HepG2 (cell line): ENCODE measurements at regions not wholly inside any gene's neighbourhood (a gene's known extent, or its start where the extent isn't known, plus 50 kb on each side); places are given as distances from the start of the nearest gene placed in this dataset.
A peak's percentile ranks its signal among the peaks of the same experiment; 100 is the strongest.

ENCODE experiments used
- AKAP8 ChIP-seq: sonication (generic); formaldehyde crosslinking; IDR thresholded peaks from 2 replicates; pipeline ENCODE4 v1.5.1; 2020; ENCODE audit warnings: mild to moderate bottlenecking, missing genetic modification reagents
- ARHGAP35 ChIP-seq: sonication (generic); formaldehyde crosslinking; IDR thresholded peaks from 2 replicates; pipeline ENCODE4 v1.9.0; 2022; ENCODE audit warnings: mild to moderate bottlenecking, inconsistent platforms, moderate library complexity, missing genetic modification reagents, borderline replicate concordance
- CC2D1A ChIP-seq: sonication (generic); formaldehyde crosslinking; IDR thresholded peaks from 2 replicates; pipeline ENCODE4 v1.8.1; 2023; ENCODE audit warnings: mild to moderate bottlenecking, missing genetic modification reagents
- DMAP1 ChIP-seq: IDR thresholded peaks from 2 replicates; pipeline ENCODE4 v1.6.1; 2016
- FOXA1 ChIP-seq, 2 experiments: fragments of 450-650 bp in 1 of 2; sonication (generic) in 1 of 2; formaldehyde crosslinking in 1 of 2; IDR thresholded peaks; 2 replicates each; pipeline versions ENCODE4 v1.4.0 to v1.6.1; 2016 to 2020; ENCODE audit warnings: missing genetic modification reagents in 1 of 2
- HIVEP1 ChIP-seq: sonication (generic); formaldehyde crosslinking; IDR thresholded peaks from 2 replicates; pipeline ENCODE4 v1.4.0; 2020; ENCODE audit warnings: mild to moderate bottlenecking, missing genetic modification reagents
- POLR2G ChIP-seq: fragments of 200-400 bp; formaldehyde crosslinking; IDR thresholded peaks from 2 replicates; pipeline ENCODE4 v1.6.1; 2018; ENCODE audit warnings: mild to moderate bottlenecking, low read depth, low read length, moderate library complexity
- RORA ChIP-seq: sonication (generic); formaldehyde crosslinking; IDR thresholded peaks from 2 replicates; pipeline ENCODE4 v1.5.0; 2020; ENCODE audit warnings: mild to moderate bottlenecking, missing genetic modification reagents, moderate library complexity
- TBL1XR1 ChIP-seq: fragments of 150-350 bp; IDR thresholded peaks from 2 replicates; pipeline ENCODE4 v1.6.1; 2014; ENCODE audit warnings: borderline replicate concordance, low read length; ENCODE audit not compliant: partially characterized antibody
- U2AF2 ChIP-seq: fragments of 200-400 bp; formaldehyde crosslinking; IDR thresholded peaks from 2 replicates; pipeline ENCODE4 v1.6.1; 2017; ENCODE audit warnings: low read depth, mild to moderate bottlenecking, low read length
- ZKSCAN8 ChIP-seq: IDR thresholded peaks from 2 replicates; pipeline ENCODE4 v1.6.1; 2016; ENCODE audit warnings: borderline replicate concordance, missing genetic modification reagents, missing compliant biosample characterization
- ZMYM2 ChIP-seq: sonication (generic); formaldehyde crosslinking; IDR thresholded peaks from 2 replicates; pipeline ENCODE4 v1.8.0; 2022; ENCODE audit warnings: mild to moderate bottlenecking, missing genetic modification reagents
- ZNF17 ChIP-seq: sonication (generic); formaldehyde crosslinking; IDR thresholded peaks from 2 replicates; pipeline ENCODE4 v1.5.0; 2020; ENCODE audit warnings: mild to moderate bottlenecking, missing genetic modification reagents
- ZNF3 ChIP-seq: IDR thresholded peaks from 2 replicates; pipeline ENCODE4 v1.7.0; 2017; ENCODE audit warnings: inconsistent platforms
- ZNF331 ChIP-seq: sonication (generic); formaldehyde crosslinking; IDR thresholded peaks from 2 replicates; pipeline ENCODE4 v1.4.0; 2020; ENCODE audit warnings: missing genetic modification reagents
- ZNF543 ChIP-seq: sonication (generic); formaldehyde crosslinking; IDR thresholded peaks from 2 replicates; pipeline ENCODE4 v1.4.0; 2020; ENCODE audit warnings: mild to moderate bottlenecking, missing genetic modification reagents
- ZNF564 ChIP-seq: sonication (generic); formaldehyde crosslinking; IDR thresholded peaks from 2 replicates; pipeline ENCODE4 v1.8.1; 2023; ENCODE audit warnings: mild to moderate bottlenecking, missing genetic modification reagents
- ZNF616 ChIP-seq: sonication (generic); formaldehyde crosslinking; IDR thresholded peaks from 2 replicates; pipeline ENCODE4 v1.5.0; 2020; ENCODE audit warnings: low read depth, mild to moderate bottlenecking, missing genetic modification reagents
- ZSCAN20 ChIP-seq: sonication (generic); formaldehyde crosslinking; IDR thresholded peaks from 2 replicates; pipeline ENCODE4 v1.4.0; 2020; ENCODE audit warnings: missing genetic modification reagents, mild to moderate bottlenecking, borderline replicate concordance
- ZZZ3 ChIP-seq: sonication (generic); formaldehyde crosslinking; IDR thresholded peaks from 2 replicates; pipeline ENCODE4 v1.4.0; 2020; ENCODE audit warnings: missing genetic modification reagents, mild to moderate bottlenecking, borderline replicate concordance
- TF ChIP-seq, protein P1 (sequence below): IDR thresholded peaks from 2 replicates; pipeline ENCODE4 v1.6.1; 2016; ENCODE audit warnings: mild to moderate bottlenecking, missing biosample characterization, missing genetic modification reagents
- TF ChIP-seq, protein P2 (sequence below): sonication (generic); formaldehyde crosslinking; IDR thresholded peaks from 2 replicates; pipeline ENCODE4 v1.4.0; 2020; ENCODE audit warnings: mild to moderate bottlenecking, missing genetic modification reagents
- TF ChIP-seq, protein P3 (sequence below): IDR thresholded peaks from 2 replicates; pipeline ENCODE4 v1.6.1; 2016; ENCODE audit warnings: missing genetic modification reagents, missing compliant biosample characterization
- TF ChIP-seq, protein P4 (sequence below): sonication (generic); formaldehyde crosslinking; IDR thresholded peaks from 2 replicates; pipeline ENCODE4 v1.4.0; 2020; ENCODE audit warnings: missing genetic modification reagents
- TF ChIP-seq, protein P5 (sequence below): sonication (generic); formaldehyde crosslinking; IDR thresholded peaks from 2 replicates; pipeline ENCODE4 v1.4.0; 2020; ENCODE audit warnings: missing genetic modification reagents

DNA sequence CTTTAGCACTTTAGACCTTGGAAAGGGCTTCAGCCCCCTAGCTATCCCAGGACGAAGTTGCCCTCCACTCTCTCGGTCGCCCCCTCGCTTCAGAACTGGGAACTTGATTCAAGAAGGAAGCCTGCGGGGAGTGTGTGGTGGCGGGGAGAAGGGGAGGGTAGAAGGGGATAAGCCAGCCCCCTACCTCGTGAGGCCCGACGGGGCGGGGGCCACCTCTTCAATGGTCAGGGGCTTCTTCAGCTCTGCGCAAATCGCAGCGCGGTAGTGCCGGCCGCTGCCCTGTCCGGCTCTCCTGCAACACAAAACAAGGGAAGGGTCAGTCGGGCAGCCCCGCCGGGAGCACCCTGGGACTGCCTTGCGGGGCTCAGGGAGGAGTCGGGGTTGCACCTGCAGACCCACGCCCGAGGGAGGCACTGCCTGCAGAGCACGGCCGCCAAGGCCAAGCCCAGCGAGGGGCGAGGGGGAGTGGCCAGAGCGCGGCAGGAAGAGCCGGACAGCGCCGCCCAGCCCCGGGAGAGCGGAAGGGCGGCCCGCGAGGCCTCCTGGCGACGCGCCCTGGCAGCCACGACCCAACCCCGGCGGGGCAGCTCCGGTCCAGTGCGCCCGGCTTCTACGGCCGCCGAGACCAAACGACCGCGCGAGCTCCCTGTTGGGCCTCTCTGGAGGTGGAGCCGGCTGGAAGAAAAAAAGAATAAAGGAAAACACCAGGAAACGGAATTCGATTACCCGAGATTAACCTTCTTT lies 56.2 kb upstream of the RASAL2 start (continued):
- TF ChIP-seq ZNF17 (no peak), POLR2G (peak; percentile 78), ZNF616 (CRISPR knock-in tag) (no peak), ZZZ3 (CRISPR knock-in tag) (no peak), U2AF2 (no peak), DMAP1 (CRISPR knock-in tag) (peak; percentile 70), ZNF3 (CRISPR knock-in tag) (no peak), RORA (CRISPR knock-in tag) (no peak), FOXA1 (IDR thresholded peaks at IDR 0.05) (no peak), FOXA1 (CRISPR knock-in tag; IDR thresholded peaks at IDR 0.05) (0 out of 2 replicates have a peak, but pooled peaks have one; percentile 23), ZMYM2 (CRISPR knock-in tag) (peak; percentile 69; the same call in 1 of the 2 replicates), AKAP8 (CRISPR knock-in tag) (peak; percentile 82), TBL1XR1 (no peak), ZSCAN20 (CRISPR knock-in tag) (no peak), ZKSCAN8 (CRISPR knock-in tag) (no peak), CC2D1A (CRISPR knock-in tag) (no peak), ZNF543 (CRISPR knock-in tag) (no peak), HIVEP1 (peak; percentile 22; the same call in 1 of the 2 replicates), ARHGAP35 (peak; percentile 60; the same call in 1 of the 2 replicates), ZNF564 (CRISPR knock-in tag) (peak; percentile 54; the same call in 1 of the 2 replicates), ZNF331 (peak; percentile 99)
- TF ChIP-seq, protein P1, sequence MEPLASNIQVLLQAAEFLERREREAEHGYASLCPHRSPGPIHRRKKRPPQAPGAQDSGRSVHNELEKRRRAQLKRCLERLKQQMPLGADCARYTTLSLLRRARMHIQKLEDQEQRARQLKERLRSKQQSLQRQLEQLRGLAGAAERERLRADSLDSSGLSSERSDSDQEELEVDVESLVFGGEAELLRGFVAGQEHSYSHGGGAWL (CRISPR knock-in tag): peak; percentile 63
- TF ChIP-seq, protein P2, sequence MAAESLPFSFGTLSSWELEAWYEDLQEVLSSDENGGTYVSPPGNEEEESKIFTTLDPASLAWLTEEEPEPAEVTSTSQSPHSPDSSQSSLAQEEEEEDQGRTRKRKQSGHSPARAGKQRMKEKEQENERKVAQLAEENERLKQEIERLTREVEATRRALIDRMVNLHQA (CRISPR knock-in tag): no peak
- TF ChIP-seq, protein P3, sequence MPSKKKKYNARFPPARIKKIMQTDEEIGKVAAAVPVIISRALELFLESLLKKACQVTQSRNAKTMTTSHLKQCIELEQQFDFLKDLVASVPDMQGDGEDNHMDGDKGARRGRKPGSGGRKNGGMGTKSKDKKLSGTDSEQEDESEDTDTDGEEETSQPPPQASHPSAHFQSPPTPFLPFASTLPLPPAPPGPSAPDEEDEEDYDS (CRISPR knock-in tag): peak; percentile 63; the same call in 1 of the 2 replicates
- TF ChIP-seq, protein P4, sequence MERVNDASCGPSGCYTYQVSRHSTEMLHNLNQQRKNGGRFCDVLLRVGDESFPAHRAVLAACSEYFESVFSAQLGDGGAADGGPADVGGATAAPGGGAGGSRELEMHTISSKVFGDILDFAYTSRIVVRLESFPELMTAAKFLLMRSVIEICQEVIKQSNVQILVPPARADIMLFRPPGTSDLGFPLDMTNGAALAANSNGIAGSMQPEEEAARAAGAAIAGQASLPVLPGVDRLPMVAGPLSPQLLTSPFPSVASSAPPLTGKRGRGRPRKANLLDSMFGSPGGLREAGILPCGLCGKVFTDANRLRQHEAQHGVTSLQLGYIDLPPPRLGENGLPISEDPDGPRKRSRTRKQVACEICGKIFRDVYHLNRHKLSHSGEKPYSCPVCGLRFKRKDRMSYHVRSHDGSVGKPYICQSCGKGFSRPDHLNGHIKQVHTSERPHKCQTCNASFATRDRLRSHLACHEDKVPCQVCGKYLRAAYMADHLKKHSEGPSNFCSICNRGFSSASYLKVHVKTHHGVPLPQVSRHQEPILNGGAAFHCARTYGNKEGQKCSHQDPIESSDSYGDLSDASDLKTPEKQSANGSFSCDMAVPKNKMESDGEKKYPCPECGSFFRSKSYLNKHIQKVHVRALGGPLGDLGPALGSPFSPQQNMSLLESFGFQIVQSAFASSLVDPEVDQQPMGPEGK: peak; percentile 35
- TF ChIP-seq, protein P5, sequence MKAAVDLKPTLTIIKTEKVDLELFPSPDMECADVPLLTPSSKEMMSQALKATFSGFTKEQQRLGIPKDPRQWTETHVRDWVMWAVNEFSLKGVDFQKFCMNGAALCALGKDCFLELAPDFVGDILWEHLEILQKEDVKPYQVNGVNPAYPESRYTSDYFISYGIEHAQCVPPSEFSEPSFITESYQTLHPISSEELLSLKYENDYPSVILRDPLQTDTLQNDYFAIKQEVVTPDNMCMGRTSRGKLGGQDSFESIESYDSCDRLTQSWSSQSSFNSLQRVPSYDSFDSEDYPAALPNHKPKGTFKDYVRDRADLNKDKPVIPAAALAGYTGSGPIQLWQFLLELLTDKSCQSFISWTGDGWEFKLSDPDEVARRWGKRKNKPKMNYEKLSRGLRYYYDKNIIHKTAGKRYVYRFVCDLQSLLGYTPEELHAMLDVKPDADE (CRISPR knock-in tag): no peak
